SK-N-SH treated with all-trans-retinoic acid at 6 μM for 48 hours (cell line): ENCODE measurements at regions not wholly inside any gene's neighbourhood (a gene's known extent, or its start where the extent isn't known, plus 50 kb on each side); places are given as distances from the start of the nearest gene placed in this dataset.

Experiments
- ATAC-seq: fragments of 200-7000 bp; cut with Tn5 transposase; 3 replicates; pipeline ENCODE4 v1.9.1; 2020; ENCODE audit warnings: mild to moderate bottlenecking, moderate library complexity
- ARNTL ChIP-seq: fragments of 450-650 bp; formaldehyde crosslinking; IDR thresholded peaks from 2 replicates; pipeline ENCODE4 v1.5.0; 2020; ENCODE audit warnings: low read depth, mild to moderate bottlenecking, moderate library complexity, borderline replicate concordance
- BACH2 ChIP-seq: fragments of 250-450 bp; sonication (Bioruptor Pico); IDR thresholded peaks from 2 replicates; pipeline ENCODE4 v1.9.0; 2021; ENCODE audit warnings: mild to moderate bottlenecking, borderline replicate concordance
- ESRRG ChIP-seq: fragments of 250-450 bp; sonication (Bioruptor Pico); IDR thresholded peaks from 2 replicates; pipeline ENCODE4 v1.6.1; 2021; ENCODE audit warnings: mild to moderate bottlenecking
- GLIS3 ChIP-seq: fragments of 250-450 bp; sonication (Bioruptor Pico); IDR thresholded peaks from 2 replicates; pipeline ENCODE4 v1.5.0; 2020; ENCODE audit warnings: mild to moderate bottlenecking, moderate library complexity
- ISL1 ChIP-seq: fragments of 250-450 bp; sonication (Bioruptor Pico); IDR thresholded peaks from 2 replicates; pipeline ENCODE4 v2.1.2; 2022; ENCODE audit warnings: mild to moderate bottlenecking, moderate library complexity
- OSR1 ChIP-seq: fragments of 250-450 bp; sonication (Bioruptor Pico); IDR thresholded peaks from 2 replicates; pipeline ENCODE4 v1.8.0; 2022; ENCODE audit warnings: moderate library complexity, mild to moderate bottlenecking, inconsistent platforms
- PPARA ChIP-seq: fragments of 250-450 bp; sonication (Bioruptor Pico); IDR thresholded peaks from 2 replicates; pipeline ENCODE4 v1.5.0; 2020; ENCODE audit warnings: mild to moderate bottlenecking, borderline replicate concordance
- RARB ChIP-seq: fragments of 250-450 bp; sonication (Bioruptor Pico); IDR thresholded peaks from 2 replicates; pipeline ENCODE4 v1.8.0; 2021; ENCODE audit warnings: mild to moderate bottlenecking, moderate library complexity
- SNAI2 ChIP-seq: fragments of 250-450 bp; sonication (Bioruptor Pico); IDR thresholded peaks from 2 replicates; pipeline ENCODE4 v1.5.0; 2020; ENCODE audit warnings: mild to moderate bottlenecking, moderate library complexity
- TCF4 ChIP-seq: fragments of 250-450 bp; sonication (Bioruptor Pico); IDR thresholded peaks from 2 replicates; pipeline ENCODE4 v1.8.0; 2021; ENCODE audit warnings: mild to moderate bottlenecking, moderate library complexity, borderline replicate concordance
- TOX ChIP-seq: fragments of 250-450 bp; sonication (Bioruptor Pico); IDR thresholded peaks from 2 replicates; pipeline ENCODE4 v1.8.0; 2021; ENCODE audit warnings: mild to moderate bottlenecking, moderate library complexity, borderline replicate concordance
- ZC3H10 ChIP-seq: fragments of 250-450 bp; sonication (Bioruptor Pico); IDR thresholded peaks from 2 replicates; pipeline ENCODE4 v1.5.1; 2021; ENCODE audit warnings: mild to moderate bottlenecking, moderate library complexity
- ZFP3 ChIP-seq: fragments of 250-450 bp; sonication (Bioruptor Pico); IDR thresholded peaks from 2 replicates; pipeline ENCODE4 v1.5.0; 2020; ENCODE audit warnings: mild to moderate bottlenecking, moderate library complexity
- ZNF565 ChIP-seq: fragments of 450-650 bp; formaldehyde crosslinking; conservative IDR thresholded peaks from 2 replicates; pipeline ENCODE4 v1.5.0; 2020; ENCODE audit warnings: low read depth, mild to moderate bottlenecking, moderate library complexity
- ZNF70 ChIP-seq: fragments of 450-650 bp; formaldehyde crosslinking; IDR thresholded peaks from 2 replicates; pipeline ENCODE4 v1.5.0; 2020; ENCODE audit warnings: mild to moderate bottlenecking, moderate library complexity
- ZNF8 ChIP-seq: fragments of 450-650 bp; formaldehyde crosslinking; IDR thresholded peaks from 2 replicates; pipeline ENCODE4 v1.5.0; 2020; ENCODE audit warnings: mild to moderate bottlenecking, moderate library complexity
- TF ChIP-seq, protein P1 (sequence below): fragments of 250-450 bp; sonication (Bioruptor Pico); IDR thresholded peaks from 2 replicates; pipeline ENCODE4 v1.5.0; 2020; ENCODE audit warnings: mild to moderate bottlenecking, moderate library complexity
- TF ChIP-seq, protein P2 (sequence below): fragments of 250-450 bp; sonication (Bioruptor Pico); IDR thresholded peaks from 2 replicates; pipeline ENCODE4 v1.8.0; 2021; ENCODE audit warnings: low read depth, mild to moderate bottlenecking, moderate library complexity, borderline replicate concordance
- TF ChIP-seq, protein P3 (sequence below): fragments of 250-450 bp; sonication (Bioruptor Pico); IDR thresholded peaks from 2 replicates; pipeline ENCODE4 v1.8.0; 2020; ENCODE audit warnings: mild to moderate bottlenecking, moderate library complexity, borderline replicate concordance
- TF ChIP-seq, protein P4 (sequence below): fragments of 250-450 bp; sonication (Bioruptor Pico); IDR thresholded peaks from 2 replicates; pipeline ENCODE4 v1.5.1; 2021; ENCODE audit warnings: mild to moderate bottlenecking, moderate library complexity

DNA sequence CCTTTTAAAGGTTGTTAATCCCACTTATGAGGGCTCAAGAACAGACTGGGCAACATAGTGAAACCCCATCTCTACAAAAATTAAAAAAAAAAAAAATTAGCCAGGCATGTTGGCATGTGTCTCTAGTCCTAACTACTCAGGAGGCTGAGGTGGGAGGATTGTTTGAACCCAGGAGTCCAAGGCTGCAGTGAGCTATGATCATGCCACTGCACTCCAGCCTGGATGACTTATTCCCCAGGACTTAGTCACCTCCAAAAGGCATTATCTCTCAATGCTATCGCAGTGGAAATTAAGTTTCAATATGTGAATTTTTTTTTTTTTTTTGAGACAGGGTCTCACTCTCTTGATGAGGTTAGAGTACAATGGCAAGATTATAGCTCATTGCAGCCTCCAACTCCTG, 61.2 kb upstream of the TRIM24 start:
- no peak for ATAC-seq
- TF ChIP-seq ZNF8 (CRISPR knock-in tag) (no peak), ZC3H10 (CRISPR knock-in tag) (no peak), RARB (CRISPR knock-in tag) (no peak), ARNTL (no peak), BACH2 (CRISPR knock-in tag) (no peak), PPARA (CRISPR knock-in tag) (no peak), ESRRG (CRISPR knock-in tag) (no peak), SNAI2 (no peak), TOX (no peak), GLIS3 (no peak)
- TF ChIP-seq, protein P1, sequence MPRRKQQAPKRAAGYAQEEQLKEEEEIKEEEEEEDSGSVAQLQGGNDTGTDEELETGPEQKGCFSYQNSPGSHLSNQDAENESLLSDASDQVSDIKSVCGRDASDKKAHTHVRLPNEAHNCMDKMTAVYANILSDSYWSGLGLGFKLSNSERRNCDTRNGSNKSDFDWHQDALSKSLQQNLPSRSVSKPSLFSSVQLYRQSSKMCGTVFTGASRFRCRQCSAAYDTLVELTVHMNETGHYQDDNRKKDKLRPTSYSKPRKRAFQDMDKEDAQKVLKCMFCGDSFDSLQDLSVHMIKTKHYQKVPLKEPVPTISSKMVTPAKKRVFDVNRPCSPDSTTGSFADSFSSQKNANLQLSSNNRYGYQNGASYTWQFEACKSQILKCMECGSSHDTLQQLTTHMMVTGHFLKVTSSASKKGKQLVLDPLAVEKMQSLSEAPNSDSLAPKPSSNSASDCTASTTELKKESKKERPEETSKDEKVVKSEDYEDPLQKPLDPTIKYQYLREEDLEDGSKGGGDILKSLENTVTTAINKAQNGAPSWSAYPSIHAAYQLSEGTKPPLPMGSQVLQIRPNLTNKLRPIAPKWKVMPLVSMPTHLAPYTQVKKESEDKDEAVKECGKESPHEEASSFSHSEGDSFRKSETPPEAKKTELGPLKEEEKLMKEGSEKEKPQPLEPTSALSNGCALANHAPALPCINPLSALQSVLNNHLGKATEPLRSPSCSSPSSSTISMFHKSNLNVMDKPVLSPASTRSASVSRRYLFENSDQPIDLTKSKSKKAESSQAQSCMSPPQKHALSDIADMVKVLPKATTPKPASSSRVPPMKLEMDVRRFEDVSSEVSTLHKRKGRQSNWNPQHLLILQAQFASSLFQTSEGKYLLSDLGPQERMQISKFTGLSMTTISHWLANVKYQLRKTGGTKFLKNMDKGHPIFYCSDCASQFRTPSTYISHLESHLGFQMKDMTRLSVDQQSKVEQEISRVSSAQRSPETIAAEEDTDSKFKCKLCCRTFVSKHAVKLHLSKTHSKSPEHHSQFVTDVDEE, result no peak
- TF ChIP-seq, protein P2, sequence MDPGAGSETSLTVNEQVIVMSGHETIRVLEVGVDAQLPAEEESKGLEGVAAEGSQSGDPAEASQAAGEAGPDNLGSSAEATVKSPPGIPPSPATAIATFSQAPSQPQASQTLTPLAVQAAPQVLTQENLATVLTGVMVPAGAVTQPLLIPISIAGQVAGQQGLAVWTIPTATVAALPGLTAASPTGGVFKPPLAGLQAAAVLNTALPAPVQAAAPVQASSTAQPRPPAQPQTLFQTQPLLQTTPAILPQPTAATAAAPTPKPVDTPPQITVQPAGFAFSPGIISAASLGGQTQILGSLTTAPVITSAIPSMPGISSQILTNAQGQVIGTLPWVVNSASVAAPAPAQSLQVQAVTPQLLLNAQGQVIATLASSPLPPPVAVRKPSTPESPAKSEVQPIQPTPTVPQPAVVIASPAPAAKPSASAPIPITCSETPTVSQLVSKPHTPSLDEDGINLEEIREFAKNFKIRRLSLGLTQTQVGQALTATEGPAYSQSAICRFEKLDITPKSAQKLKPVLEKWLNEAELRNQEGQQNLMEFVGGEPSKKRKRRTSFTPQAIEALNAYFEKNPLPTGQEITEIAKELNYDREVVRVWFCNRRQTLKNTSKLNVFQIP (CRISPR knock-in tag), result no peak

DNA sequence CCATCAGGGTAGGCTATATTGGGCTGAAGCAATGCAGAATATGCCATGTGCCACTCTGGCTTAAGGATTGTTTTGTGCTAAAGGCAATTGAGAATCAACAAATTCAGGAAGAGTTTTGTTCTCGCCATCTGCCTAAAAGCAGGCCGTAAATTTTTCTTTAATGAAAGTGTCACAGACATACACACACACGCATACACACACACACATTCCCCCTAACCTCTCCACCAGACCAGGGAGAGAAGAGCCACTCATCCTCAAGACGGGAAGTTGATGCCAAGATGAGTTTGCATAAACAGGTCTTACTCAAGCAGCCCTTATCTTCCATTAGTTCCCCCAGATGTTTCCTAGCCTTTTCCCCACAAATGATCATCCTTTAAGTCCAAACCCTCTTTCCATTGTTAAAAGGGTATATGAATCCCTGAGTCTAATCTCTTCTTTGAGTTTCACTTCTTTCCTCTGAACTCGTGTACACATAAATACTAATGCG, 59.6 kb upstream of the TRIM24 start:
- no peak for ATAC-seq
- no peak for TF ChIP-seq ZNF70 (CRISPR knock-in tag)
- TF ChIP-seq TCF4 (CRISPR knock-in tag), result no peak
- no peak for TF ChIP-seq BACH2 (CRISPR knock-in tag)
- TF ChIP-seq ISL1 (CRISPR knock-in tag), result no peak
- no peak for TF ChIP-seq ZNF565 (CRISPR knock-in tag)
- TF ChIP-seq, protein P1, result no peak
- TF ChIP-seq, protein P3, sequence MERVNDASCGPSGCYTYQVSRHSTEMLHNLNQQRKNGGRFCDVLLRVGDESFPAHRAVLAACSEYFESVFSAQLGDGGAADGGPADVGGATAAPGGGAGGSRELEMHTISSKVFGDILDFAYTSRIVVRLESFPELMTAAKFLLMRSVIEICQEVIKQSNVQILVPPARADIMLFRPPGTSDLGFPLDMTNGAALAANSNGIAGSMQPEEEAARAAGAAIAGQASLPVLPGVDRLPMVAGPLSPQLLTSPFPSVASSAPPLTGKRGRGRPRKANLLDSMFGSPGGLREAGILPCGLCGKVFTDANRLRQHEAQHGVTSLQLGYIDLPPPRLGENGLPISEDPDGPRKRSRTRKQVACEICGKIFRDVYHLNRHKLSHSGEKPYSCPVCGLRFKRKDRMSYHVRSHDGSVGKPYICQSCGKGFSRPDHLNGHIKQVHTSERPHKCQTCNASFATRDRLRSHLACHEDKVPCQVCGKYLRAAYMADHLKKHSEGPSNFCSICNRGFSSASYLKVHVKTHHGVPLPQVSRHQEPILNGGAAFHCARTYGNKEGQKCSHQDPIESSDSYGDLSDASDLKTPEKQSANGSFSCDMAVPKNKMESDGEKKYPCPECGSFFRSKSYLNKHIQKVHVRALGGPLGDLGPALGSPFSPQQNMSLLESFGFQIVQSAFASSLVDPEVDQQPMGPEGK, result no peak
- TF ChIP-seq ZFP3 (CRISPR knock-in tag), result no peak
- TF ChIP-seq, all 23 proteins: peak for 0

DNA sequence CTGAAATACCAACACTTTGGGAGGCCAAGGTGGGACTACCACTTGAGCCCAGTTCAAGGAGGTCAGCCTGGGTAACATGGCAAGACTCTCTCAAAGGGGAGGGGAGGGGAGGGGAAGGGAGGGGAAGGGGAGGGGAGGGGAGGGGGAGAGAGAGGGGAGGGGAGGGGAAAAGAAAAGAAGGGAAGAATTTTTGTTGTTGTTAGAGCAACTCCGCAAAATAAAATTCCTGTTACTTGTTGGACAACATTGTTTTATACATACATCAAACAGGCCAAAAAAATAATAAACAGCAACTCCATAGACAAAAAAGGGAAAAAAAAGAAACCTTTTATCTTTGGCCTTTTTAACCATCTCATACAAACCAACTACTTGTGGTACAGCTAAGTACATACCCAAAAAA, 57.3 kb upstream of the TRIM24 start:
- TF ChIP-seq, protein P1, result no peak
- no peak for TF ChIP-seq BACH2 (CRISPR knock-in tag)
- TF ChIP-seq, protein P3, result no peak
- no peak for TF ChIP-seq ESRRG (CRISPR knock-in tag)
- no peak for TF ChIP-seq SNAI2
- TF ChIP-seq OSR1 (CRISPR knock-in tag), result no peak
- TF ChIP-seq, protein P2 (CRISPR knock-in tag), result no peak
- TF ChIP-seq, protein P4, sequence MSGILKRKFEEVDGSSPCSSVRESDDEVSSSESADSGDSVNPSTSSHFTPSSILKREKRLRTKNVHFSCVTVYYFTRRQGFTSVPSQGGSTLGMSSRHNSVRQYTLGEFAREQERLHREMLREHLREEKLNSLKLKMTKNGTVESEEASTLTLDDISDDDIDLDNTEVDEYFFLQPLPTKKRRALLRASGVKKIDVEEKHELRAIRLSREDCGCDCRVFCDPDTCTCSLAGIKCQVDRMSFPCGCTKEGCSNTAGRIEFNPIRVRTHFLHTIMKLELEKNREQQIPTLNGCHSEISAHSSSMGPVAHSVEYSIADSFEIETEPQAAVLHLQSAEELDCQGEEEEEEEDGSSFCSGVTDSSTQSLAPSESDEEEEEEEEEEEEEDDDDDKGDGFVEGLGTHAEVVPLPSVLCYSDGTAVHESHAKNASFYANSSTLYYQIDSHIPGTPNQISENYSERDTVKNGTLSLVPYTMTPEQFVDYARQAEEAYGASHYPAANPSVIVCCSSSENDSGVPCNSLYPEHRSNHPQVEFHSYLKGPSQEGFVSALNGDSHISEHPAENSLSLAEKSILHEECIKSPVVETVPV (CRISPR knock-in tag), result no peak

More for the DNA sequence above, 57.3 kb upstream of the TRIM24 start:
- ATAC-seq, result no peak
